ENCODE measurements at regions not wholly inside any gene's neighbourhood (a gene's known extent, or its start where the extent isn't known, plus 50 kb on each side); places are given as distances from the start of the nearest gene placed in this dataset.

DNA sequence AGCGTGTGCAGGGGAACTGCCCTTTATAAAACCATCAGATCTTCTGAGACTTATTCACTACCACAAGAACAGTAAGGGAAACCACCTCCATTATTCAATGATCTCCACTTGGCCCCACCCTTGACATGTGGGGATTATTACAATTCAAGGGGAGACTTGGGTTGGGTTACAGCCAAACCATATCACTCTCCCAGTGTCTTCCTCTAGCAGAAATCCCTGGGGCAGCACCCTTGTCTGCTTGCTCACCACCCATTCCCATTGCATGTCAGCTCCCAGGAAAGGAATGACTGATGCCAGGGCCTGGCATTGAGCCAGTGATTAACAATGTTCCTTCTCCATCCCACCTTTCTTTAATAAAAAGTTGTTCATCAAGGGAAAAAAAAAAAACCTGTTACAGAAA is 199.0 kb downstream of the IRX1 start:
- no peaks in the 10 kb centered on the region for H3K9me3 ChIP-seq (ENCODE audit: control insufficient read depth, low read length)
- H2AFZ ChIP-seq: no peak overlapping the region
- no peaks in the 10 kb centered on the region for H3K4me1 ChIP-seq
- H3K4me2 ChIP-seq (ENCODE audit: low read length): no peak overlapping the region
- H3K27me3 ChIP-seq (ENCODE audit: control insufficient read depth, insufficient read depth, low read length): no peaks in the 10 kb centered on the region
- no peak overlapping the region for H3K9ac ChIP-seq
- H3K36me3 ChIP-seq (ENCODE audit: control insufficient read depth, insufficient read depth, low read length): no peaks in the 10 kb centered on the region
- no peak overlapping the region for H3K27ac ChIP-seq
- H3K79me2 ChIP-seq: no peaks in the 10 kb centered on the region
- H3K4me3 ChIP-seq (ENCODE audit: low read depth, low read length): no peak overlapping the region
- TF ChIP-seq, protein P1, sequence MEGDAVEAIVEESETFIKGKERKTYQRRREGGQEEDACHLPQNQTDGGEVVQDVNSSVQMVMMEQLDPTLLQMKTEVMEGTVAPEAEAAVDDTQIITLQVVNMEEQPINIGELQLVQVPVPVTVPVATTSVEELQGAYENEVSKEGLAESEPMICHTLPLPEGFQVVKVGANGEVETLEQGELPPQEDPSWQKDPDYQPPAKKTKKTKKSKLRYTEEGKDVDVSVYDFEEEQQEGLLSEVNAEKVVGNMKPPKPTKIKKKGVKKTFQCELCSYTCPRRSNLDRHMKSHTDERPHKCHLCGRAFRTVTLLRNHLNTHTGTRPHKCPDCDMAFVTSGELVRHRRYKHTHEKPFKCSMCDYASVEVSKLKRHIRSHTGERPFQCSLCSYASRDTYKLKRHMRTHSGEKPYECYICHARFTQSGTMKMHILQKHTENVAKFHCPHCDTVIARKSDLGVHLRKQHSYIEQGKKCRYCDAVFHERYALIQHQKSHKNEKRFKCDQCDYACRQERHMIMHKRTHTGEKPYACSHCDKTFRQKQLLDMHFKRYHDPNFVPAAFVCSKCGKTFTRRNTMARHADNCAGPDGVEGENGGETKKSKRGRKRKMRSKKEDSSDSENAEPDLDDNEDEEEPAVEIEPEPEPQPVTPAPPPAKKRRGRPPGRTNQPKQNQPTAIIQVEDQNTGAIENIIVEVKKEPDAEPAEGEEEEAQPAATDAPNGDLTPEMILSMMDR (IDR thresholded peaks at IDR 0.05): no peak

DNA sequence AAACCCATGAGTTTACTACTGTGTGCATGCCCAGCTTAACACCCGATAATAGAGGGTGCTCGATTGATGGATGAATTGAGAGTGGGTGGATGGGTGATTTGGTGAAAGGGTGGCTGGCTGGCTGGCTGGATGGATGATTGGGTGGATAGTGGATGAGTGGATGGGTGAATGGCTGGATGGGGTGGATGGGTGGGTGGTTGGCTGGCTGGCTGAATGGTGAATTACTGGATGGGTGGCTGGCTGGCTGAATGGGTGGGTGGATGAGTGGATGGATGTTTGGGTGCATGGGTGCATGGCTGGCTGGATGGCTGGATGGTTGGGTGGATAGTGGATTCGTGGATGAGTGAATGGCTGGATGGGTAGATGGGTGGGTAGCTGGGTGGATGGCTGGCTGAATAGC is 201.1 kb downstream of the IRX1 start:
- Histone ChIP-seq H3K79me2 (no peaks in the 10 kb centered on the region), H3K36me3 (ENCODE audit: control insufficient read depth, insufficient read depth, low read length) (no peaks in the 10 kb centered on the region), H3K4me1 (no peaks in the 10 kb centered on the region), H3K4me3 (ENCODE audit: low read depth, low read length) (no peak overlapping the region), H3K27me3 (ENCODE audit: control insufficient read depth, insufficient read depth, low read length) (no peaks in the 10 kb centered on the region), H3K4me2 (ENCODE audit: low read length) (no peak overlapping the region), H2AFZ (no peak overlapping the region), H3K9ac (no peak overlapping the region), H3K27ac (no peak overlapping the region), H3K9me3 (ENCODE audit: control insufficient read depth, low read length) (no peaks in the 10 kb centered on the region)
- TF ChIP-seq, protein P1 (IDR thresholded peaks at IDR 0.05): no peak

GRCh38 chr5:3801967-3802366 is 206.3 kb downstream of the IRX1 start:
- Histone ChIP-seq H3K9me3 (ENCODE audit: control insufficient read depth, low read length) (no peaks in the 10 kb centered on the region), H3K79me2 (no peaks in the 10 kb centered on the region), H3K36me3 (ENCODE audit: control insufficient read depth, insufficient read depth, low read length) (no peaks in the 10 kb centered on the region), H3K4me2 (ENCODE audit: low read length) (no peak overlapping the region), H3K4me1 (no peaks in the 10 kb centered on the region), H3K4me3 (ENCODE audit: low read depth, low read length) (no peak overlapping the region), H2AFZ (no peak overlapping the region), H3K27me3 (ENCODE audit: control insufficient read depth, insufficient read depth, low read length) (no peaks in the 10 kb centered on the region), H3K27ac (no peak overlapping the region), H3K9ac (no peak overlapping the region)
- TF ChIP-seq, protein P1 (IDR thresholded peaks at IDR 0.05): no peak

DNA sequence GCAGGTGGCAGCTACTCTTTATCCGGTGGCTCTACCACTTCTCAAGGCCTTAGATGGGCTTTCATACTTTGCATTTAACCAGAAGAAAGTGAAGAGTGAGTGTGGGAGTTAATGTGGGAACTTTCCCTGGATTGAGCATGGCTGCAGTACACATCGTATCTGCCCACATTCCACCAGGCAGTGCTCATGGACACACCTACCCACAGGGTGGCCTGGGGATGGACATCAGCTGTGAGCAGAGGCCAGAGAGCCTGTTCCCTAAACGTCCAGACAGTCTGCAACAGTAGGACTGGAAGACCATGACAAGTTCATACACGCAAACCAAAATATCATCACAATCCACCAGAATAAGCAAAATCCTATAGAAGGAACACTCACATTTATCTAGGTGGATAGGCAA is 213.8 kb downstream of the IRX1 start:
- Histone ChIP-seq H3K4me3 (ENCODE audit: low read depth, low read length) (no peak overlapping the region), H3K27ac (no peak overlapping the region), H3K4me1 (no peaks in the 10 kb centered on the region), H3K9me3 (ENCODE audit: control insufficient read depth, low read length) (peaks cover 3% of the 10 kb centered on the region), H3K4me2 (ENCODE audit: low read length) (no peak overlapping the region), H3K9ac (no peak overlapping the region), H2AFZ (no peak overlapping the region), H3K79me2 (no peaks in the 10 kb centered on the region), H3K36me3 (ENCODE audit: control insufficient read depth, insufficient read depth, low read length) (no peaks in the 10 kb centered on the region), H3K27me3 (ENCODE audit: control insufficient read depth, insufficient read depth, low read length) (no peaks in the 10 kb centered on the region)
- TF ChIP-seq, protein P1 (IDR thresholded peaks at IDR 0.05): no peak

DNA sequence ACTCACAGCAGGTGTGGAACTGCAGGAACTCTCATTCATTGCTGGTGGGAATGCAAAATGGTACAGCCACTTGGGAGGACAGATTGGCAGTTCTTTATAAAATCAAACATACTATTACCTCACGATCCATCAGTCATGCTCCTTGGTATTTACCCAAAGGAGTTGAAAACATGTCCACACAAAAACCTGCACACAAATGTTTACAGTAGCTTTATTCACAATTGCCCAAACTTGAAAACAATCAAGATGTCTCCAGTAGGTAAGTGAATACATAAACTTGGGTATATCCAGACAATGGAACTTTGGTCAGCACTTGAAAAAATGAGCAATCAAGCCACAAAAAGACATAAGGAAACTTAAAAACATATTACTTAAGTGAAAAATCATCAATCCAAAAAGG is 215.5 kb downstream of the IRX1 start:
- H3K27ac ChIP-seq: no peak overlapping the region
- H3K9ac ChIP-seq: no peak overlapping the region
- H3K27me3 ChIP-seq (ENCODE audit: control insufficient read depth, insufficient read depth, low read length): no peaks in the 10 kb centered on the region
- no peak overlapping the region for H3K4me2 ChIP-seq (ENCODE audit: low read length)
- H2AFZ ChIP-seq: no peak overlapping the region
- H3K4me3 ChIP-seq (ENCODE audit: low read depth, low read length): no peak overlapping the region
- H3K79me2 ChIP-seq: no peaks in the 10 kb centered on the region
- TF ChIP-seq, protein P1 (IDR thresholded peaks at IDR 0.05): no peak
- no peaks in the 10 kb centered on the region for H3K4me1 ChIP-seq
- no peaks in the 10 kb centered on the region for H3K36me3 ChIP-seq (ENCODE audit: control insufficient read depth, insufficient read depth, low read length)
- H3K9me3 ChIP-seq (ENCODE audit: control insufficient read depth, low read length): peaks cover 3% of the 10 kb centered on the region
